Occipital lobe (tissue), 1 donor: ENCODE measurements at regions not wholly inside any gene's neighbourhood (a gene's known extent, or its start where the extent isn't known, plus 50 kb on each side); places are given as distances from the start of the nearest gene placed in this dataset.
A peak's percentile ranks its signal among the peaks of the same experiment; 100 is the strongest.
"Not testable (repeated sequence)": the region's sequence is repeated elsewhere in the genome, so short reads cannot be mapped to it uniquely, and the experiment has no call there.

ENCODE experiments used
- DNase-seq: peaks from one replicate; lab custom pipeline; 2025; lab: John Stamatoyannopoulos, UW

DNA sequence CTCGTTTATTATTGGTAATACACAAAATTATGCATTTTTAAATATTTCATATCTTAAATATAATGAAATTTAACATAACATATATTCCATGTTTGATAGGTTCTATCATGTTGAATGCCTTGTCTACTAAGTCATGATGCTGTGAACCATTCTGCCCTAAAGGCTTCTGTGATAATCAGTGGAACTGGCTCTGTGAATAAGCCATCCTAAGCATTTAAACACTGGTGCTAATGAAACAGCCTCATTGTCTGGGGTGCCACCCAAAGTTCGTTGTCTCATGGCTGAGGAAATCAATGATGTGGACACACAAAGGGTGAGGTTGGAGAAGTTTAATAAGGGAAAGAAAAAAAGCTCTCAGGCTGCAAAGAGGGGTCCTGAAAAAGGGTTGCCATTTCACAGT, 264.7 kb upstream of the ZRANB2 start:
- DNase-seq: no peak

DNA sequence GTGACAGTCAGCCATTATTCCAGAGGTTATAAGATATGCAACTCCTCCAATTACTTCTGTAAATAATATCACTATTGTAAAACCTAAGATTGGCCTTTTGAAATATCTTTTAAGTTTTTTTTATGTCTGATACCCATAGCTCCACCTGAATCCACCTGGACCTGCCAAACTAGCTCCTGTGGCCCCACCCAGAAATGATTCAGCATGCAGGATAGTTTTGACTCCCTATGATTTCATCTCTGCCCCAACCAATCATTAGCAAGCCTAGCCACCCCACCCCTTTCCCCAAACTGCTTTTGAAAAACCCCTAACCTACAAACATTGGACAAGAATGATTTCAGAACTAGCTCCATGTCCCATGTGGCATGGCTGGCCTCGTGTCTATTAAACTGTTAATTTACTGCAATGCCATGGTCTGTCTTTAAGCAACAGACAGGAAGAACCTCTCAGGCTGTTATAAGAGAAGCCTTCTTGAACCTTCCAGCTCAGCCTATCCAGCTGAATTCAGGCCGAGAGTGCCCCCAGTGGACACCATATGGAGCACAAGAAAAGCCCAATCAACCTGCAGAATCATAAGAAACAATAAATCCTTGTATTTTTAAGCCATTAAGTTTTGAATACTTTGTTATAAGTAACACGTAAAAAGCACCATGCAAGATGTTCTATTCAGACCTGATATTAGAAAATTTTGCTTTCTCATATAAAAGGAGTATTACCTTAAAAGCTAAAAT, 263.0 kb upstream of the ZRANB2 start:
- no peak for DNase-seq

DNA sequence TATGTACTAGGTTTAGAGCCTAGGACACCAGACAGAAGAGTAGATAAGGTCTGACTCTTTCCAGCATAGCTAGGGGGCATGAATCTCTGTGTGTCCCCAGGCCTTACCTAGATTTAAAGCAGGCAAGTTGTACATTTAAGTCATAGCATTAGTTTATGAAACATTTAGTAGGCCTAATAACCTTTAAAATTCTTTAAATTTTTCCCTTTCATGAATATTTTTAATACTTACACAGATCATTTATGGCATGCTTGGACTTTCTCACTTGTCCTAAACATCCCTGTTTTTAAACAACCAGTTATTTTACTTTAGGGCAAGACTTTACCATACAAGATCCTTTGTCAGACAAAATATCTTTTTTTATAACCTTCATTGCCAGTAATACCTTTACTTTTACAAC, 258.4 kb upstream of the ZRANB2 start:
- no peak for DNase-seq

DNA sequence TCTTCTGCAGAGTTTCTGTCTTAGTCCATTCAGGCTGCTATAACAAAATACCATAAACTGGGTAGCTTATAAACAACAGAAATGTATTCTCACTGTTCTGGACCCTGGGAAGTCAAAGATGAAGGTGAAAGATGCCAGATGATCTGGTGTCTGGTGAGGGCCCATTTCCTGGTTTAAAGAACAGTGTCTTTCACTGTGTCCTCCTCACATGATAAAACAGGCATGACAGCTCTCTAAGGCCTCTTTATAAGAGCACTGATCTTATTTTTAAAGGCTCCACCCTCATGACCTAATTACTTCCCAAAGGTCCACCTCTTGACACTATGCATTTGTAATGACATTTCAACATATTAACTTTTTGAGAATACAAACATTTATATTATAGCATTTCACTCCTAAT, 250.2 kb upstream of the ZRANB2 start:
- DNase-seq: no peak

DNA sequence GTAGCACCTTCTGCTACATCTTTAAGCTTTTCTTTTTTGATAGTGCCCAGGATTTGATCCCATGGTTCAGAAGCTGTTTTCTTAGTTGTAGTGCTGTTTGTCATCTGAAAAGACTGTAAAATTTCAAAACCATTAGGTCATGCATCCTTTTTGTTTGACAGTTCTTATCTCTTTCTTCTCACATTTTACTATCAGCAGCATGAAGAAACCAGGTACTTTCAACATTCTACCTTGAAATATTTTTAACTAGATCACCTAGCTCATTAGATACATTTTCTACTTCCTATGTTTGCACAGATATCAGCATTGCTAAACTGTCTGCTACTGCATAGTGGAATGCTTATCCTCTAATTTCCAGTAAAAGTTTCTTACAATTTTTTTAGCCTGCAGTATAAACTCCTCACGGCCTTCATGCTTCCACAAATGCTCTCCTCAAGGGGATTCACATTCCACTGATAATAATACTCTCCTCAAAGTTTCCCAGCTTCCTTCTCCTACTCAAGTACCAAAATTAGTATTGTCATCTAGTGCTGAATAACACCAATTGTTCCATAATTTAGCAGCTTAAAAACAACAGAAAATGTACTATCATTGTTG, 243.9 kb upstream of the ZRANB2 start:
- no peak for DNase-seq

DNA sequence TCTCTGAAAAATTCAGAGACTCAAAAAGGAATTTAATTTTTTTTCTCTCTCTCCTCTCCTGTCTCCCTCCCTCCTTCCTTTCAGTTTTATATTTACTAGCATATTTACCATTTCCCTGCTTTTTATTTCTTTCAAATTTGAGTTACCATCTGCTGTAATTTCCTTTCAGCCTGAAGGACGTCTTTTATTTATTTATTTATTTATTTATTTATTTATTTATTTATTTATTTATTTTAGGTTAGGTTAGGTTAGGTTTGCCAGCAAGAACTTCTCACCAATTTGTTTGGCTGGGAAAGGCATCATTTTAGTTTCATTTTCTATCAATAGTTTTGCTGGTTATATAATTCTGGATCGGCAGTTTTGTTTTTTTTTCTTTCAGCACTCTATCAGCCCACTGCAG, 231.7 kb upstream of the ZRANB2 start:
- no peak for DNase-seq

DNA sequence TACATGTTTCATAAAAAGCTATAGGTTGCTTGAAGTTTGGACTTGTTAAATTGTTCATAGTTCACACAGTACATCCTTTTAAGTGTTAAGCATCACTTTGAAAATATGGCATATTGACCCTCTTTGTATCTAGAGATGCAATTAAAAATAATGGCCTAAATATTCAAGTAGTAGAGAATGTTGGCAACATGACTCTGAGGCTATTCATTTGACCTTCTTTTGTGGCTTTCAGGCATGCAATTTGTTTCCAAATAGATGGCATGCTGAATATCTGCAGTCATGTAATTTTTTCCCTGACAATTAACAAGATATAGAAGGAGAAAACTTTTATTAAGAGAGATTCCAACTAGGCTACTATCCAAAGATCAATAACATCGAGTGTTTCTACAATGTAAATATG, 230.5 kb upstream of the ZRANB2 start:
- DNase-seq: no peak

DNA sequence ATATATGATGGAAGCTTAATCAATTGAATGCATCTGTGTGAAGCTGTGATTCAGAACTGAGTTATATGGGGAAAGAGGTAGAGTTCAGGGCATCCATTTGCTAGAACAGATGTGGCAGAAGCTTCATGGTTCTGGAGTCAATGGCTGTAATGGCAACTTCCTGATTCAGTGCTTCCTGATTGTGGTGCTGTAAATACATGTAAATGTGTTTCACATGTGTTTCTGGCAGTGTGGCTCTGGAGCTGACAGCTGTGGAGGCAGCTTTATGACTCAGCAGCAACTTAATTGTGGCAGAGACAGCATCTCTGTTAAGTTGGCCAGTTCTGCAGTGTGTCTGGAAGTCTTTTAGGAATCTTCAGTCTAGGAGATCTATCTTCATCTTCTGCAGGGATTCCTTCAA, 226.6 kb upstream of the ZRANB2 start:
- DNase-seq: peak; percentile 13

DNA sequence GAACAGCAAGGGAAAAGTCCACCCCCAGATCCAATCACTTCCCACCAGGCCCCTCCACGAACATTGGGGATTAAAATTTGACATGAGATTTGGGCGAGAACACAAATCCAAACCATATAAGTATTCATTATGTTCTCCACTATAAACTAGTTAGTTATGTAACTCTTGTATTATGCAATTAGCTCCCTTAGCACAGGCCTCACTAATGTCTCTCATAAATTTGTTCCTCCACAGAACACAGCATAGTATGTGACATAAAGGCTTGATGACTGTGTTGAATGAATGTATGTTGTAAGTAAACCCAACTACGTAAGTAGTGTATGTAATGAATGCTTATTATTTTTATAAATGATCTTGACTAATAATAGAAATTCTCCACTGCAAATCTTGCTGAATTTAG, 223.3 kb upstream of the ZRANB2 start:
- no peak for DNase-seq

DNA sequence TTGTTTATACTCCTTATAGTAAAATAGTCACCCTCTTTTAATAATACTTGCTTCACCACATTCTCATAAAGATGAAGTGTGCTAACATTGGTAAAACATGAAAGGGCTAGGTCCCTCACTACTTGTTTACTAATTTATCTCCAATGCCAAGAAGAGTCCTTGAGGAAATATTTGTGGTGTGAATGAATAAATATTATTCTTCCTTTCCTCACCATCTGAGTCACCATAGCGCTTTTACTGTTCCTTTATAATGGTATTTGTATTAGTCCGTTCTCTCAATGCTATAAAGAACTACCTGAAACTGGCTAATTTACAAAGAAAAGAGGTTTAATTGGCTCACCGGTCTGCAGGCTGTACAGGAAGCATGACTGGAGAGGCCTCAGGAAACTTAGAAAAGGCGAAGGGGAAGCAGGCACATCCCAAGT, 222.8 kb upstream of the ZRANB2 start:
- DNase-seq: no peak

DNA sequence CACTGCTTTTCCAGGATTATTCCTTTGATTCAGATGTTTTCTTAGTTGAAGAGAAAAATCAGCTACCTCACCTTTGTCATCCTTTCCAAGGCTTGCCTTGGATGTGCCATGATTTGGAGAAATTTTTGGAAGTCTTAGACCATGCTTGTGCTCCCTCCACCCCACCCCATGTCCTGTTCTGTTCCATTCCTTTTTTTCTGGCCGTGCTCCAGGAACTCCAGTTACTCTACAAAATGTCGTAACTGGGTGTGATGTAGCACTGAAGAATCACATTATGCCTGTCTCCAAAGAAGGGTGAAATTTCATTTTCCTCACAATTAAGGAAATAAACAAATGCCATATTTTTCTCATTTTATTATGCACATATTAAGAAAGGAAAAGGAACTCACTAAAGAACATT, 217.8 kb upstream of the ZRANB2 start:
- no peak for DNase-seq

DNA sequence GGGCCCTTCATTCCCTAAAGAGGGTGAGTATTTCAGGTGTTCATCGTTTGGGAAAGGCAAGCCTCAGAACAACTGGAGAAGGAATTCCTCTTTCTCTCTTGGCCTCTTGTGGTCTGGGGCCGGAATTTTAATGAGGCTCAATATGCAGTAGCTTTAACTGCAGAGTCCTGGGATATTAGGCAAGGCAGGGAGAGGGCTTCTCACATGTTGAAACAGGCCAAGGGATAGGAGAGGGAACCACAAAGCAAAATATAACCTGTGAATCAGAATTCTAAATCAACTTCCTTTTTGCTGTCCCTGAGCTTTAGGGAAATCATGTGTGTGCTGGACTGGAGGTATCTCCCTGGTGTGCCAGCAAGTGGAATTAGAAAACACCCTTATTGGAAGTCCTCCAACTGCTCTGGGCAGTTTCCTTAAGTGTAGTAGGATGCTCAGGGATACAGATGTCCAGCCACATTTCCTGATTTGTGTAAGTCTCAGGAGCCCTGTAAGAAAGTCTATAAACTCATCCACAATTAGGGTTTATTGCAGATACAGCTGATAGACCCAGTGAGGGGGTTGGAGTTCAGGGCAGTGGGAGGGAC, 215.8 kb upstream of the ZRANB2 start:
- DNase-seq: no peak

DNA sequence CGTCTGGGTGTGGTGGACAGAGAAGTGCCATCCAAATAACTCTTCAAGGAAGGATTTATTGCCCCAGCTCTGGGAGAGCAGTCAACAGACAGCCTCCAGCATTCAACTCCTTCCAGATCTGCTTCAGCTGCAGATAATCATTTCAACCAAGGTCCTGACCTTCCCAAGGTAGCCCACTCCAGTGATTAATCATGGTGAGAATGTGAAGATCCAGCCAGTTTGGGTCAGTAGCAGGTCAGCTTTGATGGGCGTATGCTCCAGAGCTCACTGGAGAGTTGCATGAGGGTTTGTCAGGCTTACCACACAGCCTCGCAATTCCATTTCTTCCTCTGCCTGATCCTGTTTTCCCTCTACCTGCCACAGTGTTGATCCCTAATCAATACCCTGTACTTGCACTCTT, 214.5 kb upstream of the ZRANB2 start:
- no peak for DNase-seq

DNA sequence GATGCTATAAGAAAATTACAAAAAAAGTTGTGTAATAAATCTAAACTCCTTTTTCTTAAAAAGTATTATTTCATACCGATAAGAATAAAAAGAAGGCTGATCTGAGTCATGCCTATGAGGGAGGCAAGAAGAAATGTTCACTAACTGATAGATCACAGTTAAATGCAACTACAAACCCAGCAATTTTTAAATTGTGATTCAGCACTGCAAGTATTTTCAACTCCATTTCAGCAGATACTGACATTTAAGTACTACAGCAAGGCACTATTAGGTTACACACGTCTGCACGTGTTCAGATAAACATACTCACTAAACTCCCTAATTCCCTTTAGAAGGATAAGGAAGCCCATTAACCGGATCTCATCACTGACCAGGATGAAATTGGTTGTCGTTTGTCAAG, 213.3 kb upstream of the ZRANB2 start:
- no peak for DNase-seq

DNA sequence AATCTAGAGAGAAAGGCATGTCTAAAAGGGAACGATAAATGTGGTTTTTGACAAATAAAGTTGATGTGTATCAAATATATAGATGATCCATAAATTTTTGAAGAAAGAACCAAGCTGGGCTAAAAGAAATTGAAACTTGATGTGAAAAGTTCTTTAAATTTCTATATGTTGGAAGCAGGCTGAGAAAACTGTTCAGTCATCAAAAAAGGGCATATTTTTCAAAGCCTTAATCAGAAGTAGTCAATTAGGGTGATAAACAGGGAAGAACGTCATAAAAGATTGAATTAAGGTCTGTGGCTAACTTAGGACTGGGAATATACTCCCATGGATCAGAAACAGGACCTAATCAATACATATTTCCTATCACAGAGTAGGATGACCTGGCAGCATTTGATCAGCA, 211.4 kb upstream of the ZRANB2 start:
- DNase-seq: no peak

DNA sequence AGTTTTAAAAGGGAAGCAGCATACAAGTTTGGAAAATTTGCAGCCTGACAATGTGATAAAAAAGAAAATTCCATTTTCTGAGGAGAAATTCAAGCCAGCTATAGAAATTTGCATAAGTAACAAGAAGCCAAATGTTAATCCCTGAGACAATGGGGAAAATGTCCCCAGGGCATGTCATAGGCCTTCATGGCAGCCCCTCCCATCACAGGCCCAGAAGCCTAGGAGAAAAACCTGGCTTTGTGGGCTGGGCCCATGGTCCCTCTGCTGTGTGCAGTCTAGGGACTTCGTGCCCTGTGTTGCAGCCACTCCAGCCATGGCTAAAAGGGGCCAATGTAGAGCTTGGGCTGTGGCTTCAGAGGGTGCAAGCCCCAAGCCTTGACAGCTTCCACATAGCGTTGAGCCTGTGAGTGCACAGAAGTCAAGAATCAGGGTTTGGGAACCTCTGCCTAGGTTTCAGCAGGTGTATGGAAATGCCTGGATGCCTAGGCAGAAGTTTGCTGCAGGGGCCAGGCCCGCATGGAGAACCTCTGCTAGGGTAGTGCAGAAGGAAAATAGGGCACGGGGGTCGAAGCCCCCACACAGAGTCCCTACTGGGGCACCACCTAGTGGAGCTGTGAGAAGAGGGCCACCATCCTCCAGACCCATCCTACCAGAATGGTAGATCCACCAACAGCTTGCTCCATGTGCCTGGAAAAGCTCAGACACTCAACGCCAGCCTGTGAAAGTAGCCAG, 209.8 kb upstream of the ZRANB2 start:
- not testable (repeated sequence) for DNase-seq

DNA sequence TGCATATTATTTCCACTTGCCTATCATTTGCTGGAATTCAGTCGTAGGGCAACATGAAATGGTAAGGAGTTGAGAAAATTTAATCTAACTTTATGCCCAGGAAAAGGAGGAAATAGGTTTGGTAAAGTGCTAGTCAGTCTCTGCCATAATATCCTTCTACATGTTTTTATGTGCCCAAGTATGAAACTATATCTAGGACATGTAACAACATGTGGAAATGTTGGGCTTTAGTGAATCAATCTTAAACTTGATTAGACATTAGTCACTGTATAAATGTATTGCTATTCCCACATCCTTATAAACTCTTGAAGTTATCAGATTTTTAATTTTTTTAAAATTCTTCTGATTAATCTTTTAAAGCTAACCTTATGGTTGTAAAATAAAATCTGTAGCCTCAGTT, 204.7 kb upstream of the ZRANB2 start:
- no peak for DNase-seq

DNA sequence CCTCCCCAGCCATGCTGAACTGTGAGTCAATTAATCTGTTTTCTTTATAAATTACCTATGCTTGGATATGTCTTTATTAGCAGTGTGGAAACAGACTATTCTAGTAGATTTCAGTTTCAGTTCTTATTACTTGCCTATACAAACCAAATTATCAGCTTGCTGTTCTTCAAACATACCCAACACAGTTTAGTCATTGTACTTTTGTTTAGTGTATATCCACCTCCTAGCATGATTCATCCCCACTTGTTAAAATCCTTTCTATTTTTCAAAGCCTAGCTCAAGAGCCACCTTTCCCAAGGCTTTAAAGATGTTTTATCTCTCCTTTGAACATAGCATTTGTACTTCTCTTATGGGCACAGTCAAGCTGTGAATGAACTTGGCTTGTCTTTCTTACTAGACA, 195.6 kb upstream of the ZRANB2 start:
- DNase-seq: no peak

DNA sequence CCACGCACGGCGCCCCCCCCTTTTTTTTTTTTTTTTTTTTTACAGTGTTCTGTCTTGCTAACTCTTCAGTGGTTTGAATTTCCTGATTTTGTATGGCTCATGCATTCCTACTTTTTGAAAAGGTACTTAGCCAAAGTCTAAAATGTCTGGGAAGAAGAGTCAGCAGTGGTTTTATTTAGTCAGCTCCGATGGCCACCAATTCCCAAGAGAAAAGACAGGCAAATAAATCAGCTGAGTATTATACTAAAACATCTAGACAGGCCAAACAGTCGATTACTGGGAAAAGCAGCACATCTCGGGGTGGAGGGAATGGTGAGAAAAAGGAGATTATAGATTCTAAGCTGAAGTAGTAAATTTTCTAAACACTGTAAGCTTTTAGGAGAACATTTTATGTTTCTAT, 192.5 kb upstream of the ZRANB2 start:
- no peak for DNase-seq

DNA sequence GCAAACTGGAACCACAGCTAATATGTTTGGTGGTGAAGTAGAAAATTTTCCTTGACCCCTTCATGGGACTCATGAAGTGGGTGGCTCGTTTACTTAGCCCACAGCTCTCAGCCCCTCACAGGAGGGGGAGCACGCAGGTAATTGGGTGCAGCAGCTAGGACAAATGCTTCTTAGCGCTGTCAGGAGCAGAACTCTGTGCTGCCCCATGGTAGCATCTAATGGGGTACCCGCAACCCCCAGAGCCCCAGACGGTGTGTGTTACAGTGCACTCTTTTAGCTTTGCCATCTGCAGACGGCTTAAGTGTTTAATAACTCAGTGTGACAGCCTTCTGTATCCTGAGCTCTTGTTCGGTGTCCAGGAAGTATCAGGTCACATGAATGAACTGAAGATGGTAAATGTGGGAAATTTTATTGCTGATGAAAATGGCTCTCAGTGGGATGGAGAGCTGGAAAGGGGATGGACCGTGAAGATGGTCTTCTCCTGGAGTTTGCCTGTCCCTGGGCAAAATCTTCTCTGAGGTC, 189.6 kb upstream of the ZRANB2 start:
- DNase-seq: no peak

DNA sequence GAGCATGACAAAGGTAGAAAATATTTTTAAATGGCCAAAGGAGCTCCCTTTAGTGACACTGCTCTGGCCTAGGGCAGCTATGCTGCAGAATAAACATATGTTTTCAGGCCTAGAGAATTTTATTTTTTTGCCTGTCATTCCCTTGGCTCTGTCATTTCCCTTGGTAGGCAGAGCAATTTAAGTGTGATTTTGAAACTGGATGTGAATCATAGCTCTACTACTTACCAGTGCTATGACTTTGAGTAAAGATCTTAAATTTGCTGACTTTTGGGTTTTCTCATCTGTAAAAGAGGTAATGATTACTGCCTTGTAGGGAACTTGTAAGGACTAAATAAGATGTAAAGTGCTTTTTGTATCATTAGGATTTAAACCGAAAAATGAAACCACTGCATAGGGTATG, 189.0 kb upstream of the ZRANB2 start:
- no peak for DNase-seq

DNA sequence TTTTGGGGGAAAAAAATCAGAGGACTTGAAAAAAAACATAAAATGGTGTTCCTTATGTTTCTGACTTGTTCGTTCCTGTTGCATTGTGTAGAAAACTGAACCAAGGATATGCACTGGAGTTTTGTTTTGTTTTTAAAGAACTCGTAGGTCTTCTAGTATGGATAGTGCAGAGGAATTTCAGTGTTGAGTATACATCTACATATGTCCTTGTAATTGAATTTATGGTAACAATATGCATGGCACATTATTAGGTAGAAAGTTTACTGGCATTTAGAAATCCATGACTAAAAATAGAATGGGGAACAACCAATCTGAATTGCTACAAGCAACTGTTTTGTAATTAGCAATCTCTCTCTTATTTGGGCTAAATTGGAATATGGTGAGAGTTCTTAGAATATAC, 188.3 kb upstream of the ZRANB2 start:
- DNase-seq: no peak
